HL-60 (cell line): ENCODE measurements at regions not wholly inside any gene's neighbourhood (a gene's known extent, or its start where the extent isn't known, plus 50 kb on each side); places are given as distances from the start of the nearest gene placed in this dataset.

ENCODE experiments used
- DNase-seq, 2 experiments: peaks; one replicate each; pipeline ENCODE4 v3.0.0-alpha.2; 2010 to 2020; ENCODE audit warnings: low read depth in 1 of 2, low spot score in 1 of 2
- H3K27ac ChIP-seq: fragments of 250-450 bp; sonication (Bioruptor Pico); replicated peaks from 2 replicates; pipeline ENCODE4 v1.5.1; 2020; ENCODE audit warnings: mild to moderate bottlenecking, moderate library complexity
- H3K27me3 ChIP-seq: fragments of 250-450 bp; sonication (Bioruptor Pico); 2 replicates; pipeline ENCODE4 v1.5.1; 2021; ENCODE audit warnings: mild to moderate bottlenecking, moderate library complexity; ENCODE audit not compliant: insufficient read depth, poor library complexity, severe bottlenecking
- H3K4me3 ChIP-seq: replicated peaks from 2 replicates; pipeline ENCODE4 v1.5.1; 2011; ENCODE audit warnings: mild to moderate bottlenecking, control low read depth, low read length; ENCODE audit not compliant: insufficient read depth
- CTCF ChIP-seq: IDR thresholded peaks from one replicate; pipeline ENCODE4 v1.5.1; 2011; ENCODE audit warnings: low read length, control low read depth, inconsistent platforms; ENCODE audit not compliant: insufficient read depth
- GABPA ChIP-seq: IDR thresholded peaks from 2 replicates; pipeline ENCODE4 v1.6.1; 2012; ENCODE audit warnings: low read depth
- POLR2AphosphoS5 ChIP-seq: IDR thresholded peaks from 2 replicates; pipeline ENCODE4 v1.6.1; 2012; ENCODE audit warnings: low read depth
- REST ChIP-seq: IDR thresholded peaks from 2 replicates; pipeline ENCODE4 v1.6.1; 2012; ENCODE audit warnings: low read depth; ENCODE audit not compliant: insufficient replicate concordance
- SPI1 ChIP-seq: IDR thresholded peaks from 2 replicates; pipeline ENCODE4 v1.6.1; 2012; ENCODE audit warnings: low read depth, mild to moderate bottlenecking, borderline replicate concordance

- peak; percentile 48; the same call in 1 of the 2 replicates for TF ChIP-seq SPI1
- no peak for TF ChIP-seq POLR2AphosphoS5
- TF ChIP-seq CTCF, result no peak
- no peak for TF ChIP-seq REST
- H3K27me3 ChIP-seq, result no peaks in the 10 kb centered on the region
These were observed 854.0 kb upstream of the GCFC2 start for GRCh38 chr2:76564734-76565133.

GRCh38 chr2:76563730-76564129 lies 853.0 kb upstream of the GCFC2 start:
- no peak overlapping the region for H3K27ac ChIP-seq
- H3K4me3 ChIP-seq, result no peak overlapping the region
- TF ChIP-seq GABPA, result no peak
- peak; percentile 34; the same call in 1 of the 2 replicates for TF ChIP-seq SPI1
- no peak for DNase-seq
- H3K27me3 ChIP-seq, result no peaks in the 10 kb centered on the region

More at GRCh38 chr2:76564734-76565133, 854.0 kb upstream of the GCFC2 start:
- H3K4me3 ChIP-seq, result no peak overlapping the region
- H3K27ac ChIP-seq, result no peak overlapping the region
- no peak for DNase-seq

GRCh38 chr2:76558157-76558556 lies 847.4 kb upstream of the GCFC2 start:
- no peaks in the 10 kb centered on the region for H3K27me3 ChIP-seq
- no peak overlapping the region for H3K27ac ChIP-seq
- no peak for DNase-seq
- H3K4me3 ChIP-seq, result no peak overlapping the region
- TF ChIP-seq GABPA (no peak), POLR2AphosphoS5 (no peak), SPI1 (no peak), REST (no peak), CTCF (no peak)

- no peak for TF ChIP-seq SPI1
- no peak for TF ChIP-seq POLR2AphosphoS5
- TF ChIP-seq CTCF, result no peak
- TF ChIP-seq REST, result no peak
- no peak for TF ChIP-seq GABPA
- Histone ChIP-seq H3K27me3 (no peaks in the 10 kb centered on the region), H3K4me3 (no peak overlapping the region), H3K27ac (no peak overlapping the region)
- DNase-seq, result no peak
These were observed 845.3 kb upstream of the GCFC2 start for GRCh38 chr2:76556018-76556417.
